GM12874 (cell line): ENCODE measurements at regions not wholly inside any gene's neighbourhood (a gene's known extent, or its start where the extent isn't known, plus 50 kb on each side); places are given as distances from the start of the nearest gene placed in this dataset.

Source experiments
- TF ChIP-seq, protein P1 (sequence below): IDR thresholded peaks from 2 replicates; pipeline ENCODE4 v1.5.1; 2011; ENCODE audit warnings: low read depth, mild to moderate bottlenecking, control low read depth, low read length, moderate library complexity; ENCODE audit not compliant: insufficient read depth

DNA sequence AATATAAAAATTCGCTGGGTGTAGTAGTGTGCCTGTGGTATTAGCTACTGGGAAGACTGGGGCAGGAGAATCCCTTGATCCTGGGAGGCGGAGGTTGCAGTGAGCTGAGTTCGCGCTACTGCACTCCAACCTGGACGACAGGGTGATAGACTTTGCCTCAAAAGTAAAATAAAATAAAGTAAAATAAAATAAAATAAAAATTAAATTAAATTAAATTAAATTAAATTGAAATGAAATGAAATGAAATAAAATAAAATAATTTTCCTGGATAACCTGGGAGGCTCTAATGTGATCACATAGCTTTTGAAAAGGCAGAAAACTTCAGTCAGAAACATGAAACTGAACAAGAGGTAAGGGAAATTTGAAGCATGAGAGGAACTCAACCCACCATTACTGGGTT lies 818.4 kb upstream of the ATXN7L3B start:
- TF ChIP-seq, protein P1, sequence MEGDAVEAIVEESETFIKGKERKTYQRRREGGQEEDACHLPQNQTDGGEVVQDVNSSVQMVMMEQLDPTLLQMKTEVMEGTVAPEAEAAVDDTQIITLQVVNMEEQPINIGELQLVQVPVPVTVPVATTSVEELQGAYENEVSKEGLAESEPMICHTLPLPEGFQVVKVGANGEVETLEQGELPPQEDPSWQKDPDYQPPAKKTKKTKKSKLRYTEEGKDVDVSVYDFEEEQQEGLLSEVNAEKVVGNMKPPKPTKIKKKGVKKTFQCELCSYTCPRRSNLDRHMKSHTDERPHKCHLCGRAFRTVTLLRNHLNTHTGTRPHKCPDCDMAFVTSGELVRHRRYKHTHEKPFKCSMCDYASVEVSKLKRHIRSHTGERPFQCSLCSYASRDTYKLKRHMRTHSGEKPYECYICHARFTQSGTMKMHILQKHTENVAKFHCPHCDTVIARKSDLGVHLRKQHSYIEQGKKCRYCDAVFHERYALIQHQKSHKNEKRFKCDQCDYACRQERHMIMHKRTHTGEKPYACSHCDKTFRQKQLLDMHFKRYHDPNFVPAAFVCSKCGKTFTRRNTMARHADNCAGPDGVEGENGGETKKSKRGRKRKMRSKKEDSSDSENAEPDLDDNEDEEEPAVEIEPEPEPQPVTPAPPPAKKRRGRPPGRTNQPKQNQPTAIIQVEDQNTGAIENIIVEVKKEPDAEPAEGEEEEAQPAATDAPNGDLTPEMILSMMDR, result no peak

DNA sequence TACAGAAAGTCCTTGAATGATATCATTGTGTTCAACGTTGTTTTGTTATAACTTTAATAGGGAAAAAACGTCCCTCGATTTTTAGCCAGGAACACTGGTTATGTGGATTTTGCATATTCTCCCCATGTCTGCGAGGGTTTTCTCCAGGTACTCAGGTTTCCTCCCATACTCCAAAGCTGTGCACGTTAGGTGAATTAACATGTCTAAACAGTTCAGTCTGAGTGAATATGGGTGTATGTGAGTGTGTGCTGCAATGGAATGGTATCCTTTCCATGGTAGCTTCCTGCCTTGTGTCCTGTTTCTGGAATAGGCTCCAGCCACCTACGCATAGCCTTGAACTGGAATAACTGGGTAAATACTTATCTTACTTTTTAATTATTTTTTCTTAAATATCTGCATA lies 810.8 kb upstream of the ATXN7L3B start:
- TF ChIP-seq, protein P1, result no peak

DNA sequence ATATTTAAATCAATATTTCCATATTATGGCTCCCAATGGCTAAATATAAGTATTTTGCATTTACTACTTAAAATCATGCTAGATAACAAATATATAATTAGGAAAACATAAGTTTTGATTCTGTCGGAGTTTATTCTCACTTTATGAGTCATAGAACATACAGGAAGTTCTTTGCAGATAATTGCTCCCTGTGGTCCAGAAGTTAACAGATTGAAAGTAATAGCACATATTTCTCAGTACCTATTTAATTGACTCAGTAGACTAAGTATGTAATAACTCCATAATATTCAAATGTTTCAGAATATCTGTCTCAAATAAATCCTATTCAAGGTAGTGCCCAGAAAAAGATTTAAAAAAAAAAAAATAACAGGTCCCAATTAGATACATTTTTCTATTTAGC lies 806.0 kb upstream of the ATXN7L3B start:
- TF ChIP-seq, protein P1, result no peak

DNA sequence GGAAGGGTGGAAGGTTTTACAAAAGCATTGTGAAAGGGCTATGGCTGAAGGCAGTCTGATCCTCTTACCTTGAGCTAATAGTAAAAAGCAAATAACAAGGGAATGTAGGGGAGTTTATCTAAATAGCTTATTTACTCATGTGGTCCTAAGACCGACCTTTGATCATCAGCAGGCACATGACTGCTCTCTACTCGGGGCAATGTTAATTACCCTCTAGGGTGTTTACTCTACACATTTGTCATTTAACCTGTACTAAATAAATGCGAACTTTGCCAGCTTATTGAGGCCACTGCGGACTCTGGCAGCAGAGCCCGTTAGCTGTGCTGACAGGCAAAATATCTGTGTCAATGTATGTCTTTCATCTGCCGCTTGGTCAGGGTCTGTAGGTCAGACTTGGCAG lies 768.3 kb upstream of the ATXN7L3B start:
- TF ChIP-seq, protein P1, result no peak

DNA sequence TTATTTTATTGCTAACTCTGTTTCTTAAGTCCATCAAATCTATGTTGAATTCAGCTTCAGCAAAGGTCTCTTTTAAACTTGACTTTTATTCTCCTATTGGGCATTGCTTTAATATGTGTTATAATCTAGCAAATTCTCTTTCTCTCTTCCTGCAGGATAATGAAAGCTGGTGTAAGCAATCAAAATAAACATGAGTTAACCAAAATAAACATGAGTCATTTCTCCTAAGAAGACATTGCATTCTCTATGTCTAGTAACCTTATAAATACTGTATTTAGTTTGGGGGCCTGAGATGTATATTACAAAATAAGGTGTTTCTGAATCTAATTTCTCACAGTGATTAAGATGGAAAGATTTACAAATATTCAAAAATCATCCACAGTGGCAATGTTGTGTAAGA lies 739.1 kb upstream of the ATXN7L3B start:
- TF ChIP-seq, protein P1, result no peak

DNA sequence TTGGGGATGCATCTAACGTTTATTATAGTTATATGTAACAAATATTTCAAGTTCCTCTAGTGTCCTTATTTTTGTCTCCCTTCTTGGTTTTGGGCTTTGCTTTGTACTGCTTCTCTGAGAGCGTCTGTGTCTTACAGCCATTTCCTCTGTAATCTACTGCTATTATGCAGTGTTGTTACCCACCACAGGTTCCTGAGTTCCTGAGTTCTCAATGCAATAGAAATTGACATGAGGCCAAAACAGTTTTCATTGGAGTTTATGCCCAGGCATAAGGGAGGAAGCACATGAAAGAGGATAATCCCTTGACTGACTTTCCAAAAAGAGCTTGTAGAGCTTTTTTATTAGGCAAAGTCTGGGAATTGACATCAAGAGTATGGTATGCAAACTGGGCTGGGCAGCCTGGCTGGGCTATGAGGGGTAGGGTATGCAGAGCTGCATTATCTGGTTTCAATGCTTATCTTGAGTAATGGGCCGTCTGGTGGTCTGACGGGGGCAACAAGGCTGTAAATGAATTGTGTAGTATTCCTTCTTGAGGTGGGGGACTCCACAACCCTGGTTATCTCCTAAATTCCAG lies 722.5 kb upstream of the ATXN7L3B start:
- TF ChIP-seq, protein P1, result no peak

DNA sequence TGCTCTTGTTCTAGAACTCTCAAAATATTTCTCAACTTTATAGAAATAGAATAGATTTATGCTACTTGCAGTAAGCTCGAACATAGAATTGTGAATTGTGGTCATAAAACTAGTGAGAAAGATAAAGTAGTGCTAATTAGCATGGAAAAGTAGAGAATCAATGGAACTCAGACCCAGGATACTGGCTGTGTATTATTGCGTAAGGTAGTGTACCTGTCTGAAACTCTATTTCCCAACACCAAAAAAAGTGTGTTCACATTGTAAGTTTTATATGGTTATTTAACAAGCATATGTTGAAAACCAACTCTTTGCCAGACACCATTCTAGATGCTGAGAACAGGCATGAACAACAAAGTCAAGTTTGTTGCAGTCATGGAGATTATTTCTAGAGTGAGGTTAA lies 720.5 kb upstream of the ATXN7L3B start:
- TF ChIP-seq, protein P1, result no peak
